Esophagus muscularis mucosa (tissue), 4 donors: ENCODE measurements at regions not wholly inside any gene's neighbourhood (a gene's known extent, or its start where the extent isn't known, plus 50 kb on each side); places are given as distances from the start of the nearest gene placed in this dataset.

Experiments used
- CTCF ChIP-seq, 3 experiments: fragments of 200-600 bp in 2 of 3; fragments of 450-650 bp in 1 of 3; sonication (generic) in 2 of 3; IDR thresholded peaks; one replicate each; pipeline ENCODE4 v1.5.1; 2017 to 2019; ENCODE audit warnings: antibody characterized with exemption in 3 of 3, mild to moderate bottlenecking in 2 of 3, moderate library complexity in 1 of 3
- EP300 ChIP-seq: sonication (generic); formaldehyde crosslinking; IDR thresholded peaks from one replicate; pipeline ENCODE4 v1.6.1; 2017; ENCODE audit warnings: antibody characterized with exemption
- POLR2AphosphoS5 ChIP-seq, 2 donors: sonication (generic); formaldehyde crosslinking; IDR thresholded peaks; one replicate each; pipeline ENCODE4 v1.6.1; 2017; ENCODE audit warnings: antibody characterized with exemption in 2 of 2

- no peak for TF ChIP-seq CTCF (IDR thresholded peaks at IDR 0.05)
- TF ChIP-seq POLR2AphosphoS5 (IDR thresholded peaks at IDR 0.05): no peak
- no peak for TF ChIP-seq EP300
Measured at GRCh38 chr10:52874581-52874980, 102.0 kb upstream of the MBL2 start.
